RWPE2 (cell line): ENCODE measurements at regions not wholly inside any gene's neighbourhood (a gene's known extent, or its start where the extent isn't known, plus 50 kb on each side); places are given as distances from the start of the nearest gene placed in this dataset.

Experiments used
- ATAC-seq: fragments of 200-7000 bp; cut with Tn5 transposase; 3 replicates; pipeline ENCODE4 v1.9.1; 2021; ENCODE audit warnings: low read depth
- DNase-seq: peaks from one replicate; pipeline ENCODE4 v3.0.0-alpha.2; 2020; ENCODE audit warnings: low spot score
- H3K27ac ChIP-seq: fragments of 450-650 bp; 2 replicates; pipeline ENCODE4 v1.5.1; 2017; ENCODE audit warnings: mild to moderate bottlenecking; ENCODE audit not compliant: poor library complexity, severe bottlenecking
- H3K27me3 ChIP-seq: fragments of 250-450 bp; sonication (Bioruptor Pico); 2 replicates; pipeline ENCODE4 v1.5.1; 2021; ENCODE audit warnings: mild to moderate bottlenecking, moderate library complexity; ENCODE audit not compliant: insufficient read depth, poor library complexity, severe bottlenecking
- H3K36me3 ChIP-seq: fragments of 250-450 bp; sonication (Bioruptor Pico); 2 replicates; pipeline ENCODE4 v1.5.1; 2020; ENCODE audit warnings: low read depth, mild to moderate bottlenecking, moderate library complexity
- H3K4me1 ChIP-seq: fragments of 250-450 bp; sonication (Bioruptor Pico); 2 replicates; pipeline ENCODE4 v1.5.1; 2021; ENCODE audit warnings: mild to moderate bottlenecking, moderate library complexity; ENCODE audit not compliant: insufficient read depth, poor library complexity, severe bottlenecking
- H3K4me3 ChIP-seq: fragments of 250-450 bp; sonication (Bioruptor Pico); 2 replicates; pipeline ENCODE4 v1.5.1; 2021; ENCODE audit warnings: mild to moderate bottlenecking, moderate library complexity; ENCODE audit not compliant: severe bottlenecking
- H3K9me3 ChIP-seq: fragments of 250-450 bp; sonication (Bioruptor Pico); 2 replicates; pipeline ENCODE4 v1.5.1; 2021; ENCODE audit warnings: mild to moderate bottlenecking, moderate library complexity; ENCODE audit not compliant: severe bottlenecking
- CTCF ChIP-seq: fragments of 450-650 bp; IDR thresholded peaks from one replicate; pipeline ENCODE4 v1.5.1; 2017; ENCODE audit warnings: mild to moderate bottlenecking, moderate library complexity; ENCODE audit not compliant: poor library complexity, severe bottlenecking

DNA sequence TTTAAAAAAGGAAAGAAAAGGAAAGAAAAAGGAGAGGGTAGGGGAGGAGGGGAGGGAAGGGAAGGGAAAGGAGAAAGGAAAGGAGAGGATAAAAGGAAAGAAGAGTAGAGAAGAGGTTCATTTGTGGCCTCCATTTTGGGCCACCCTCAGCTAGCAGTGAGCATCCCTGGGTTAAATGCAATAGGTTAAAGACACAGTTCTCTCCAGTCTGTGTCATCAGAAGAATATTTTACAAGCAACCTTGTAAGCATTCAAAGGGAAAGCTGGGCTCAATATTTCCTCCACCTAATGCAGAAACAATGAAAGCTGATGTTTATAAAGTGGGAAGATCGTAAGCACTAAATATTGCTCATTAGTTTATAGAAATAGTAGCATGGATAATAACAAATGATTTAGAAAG is 219.1 kb upstream of the PITRM1 start:
- no peaks in the 10 kb centered on the region for H3K9me3 ChIP-seq
- no peaks in the 10 kb centered on the region for H3K36me3 ChIP-seq
- no peaks in the 10 kb centered on the region for H3K27me3 ChIP-seq
- DNase-seq (no peak), ATAC-seq (no peak)
- H3K27ac ChIP-seq, result no peak overlapping the region
- H3K4me3 ChIP-seq, result no peak overlapping the region
- TF ChIP-seq CTCF, result no peak
- no peaks in the 10 kb centered on the region for H3K4me1 ChIP-seq

DNA sequence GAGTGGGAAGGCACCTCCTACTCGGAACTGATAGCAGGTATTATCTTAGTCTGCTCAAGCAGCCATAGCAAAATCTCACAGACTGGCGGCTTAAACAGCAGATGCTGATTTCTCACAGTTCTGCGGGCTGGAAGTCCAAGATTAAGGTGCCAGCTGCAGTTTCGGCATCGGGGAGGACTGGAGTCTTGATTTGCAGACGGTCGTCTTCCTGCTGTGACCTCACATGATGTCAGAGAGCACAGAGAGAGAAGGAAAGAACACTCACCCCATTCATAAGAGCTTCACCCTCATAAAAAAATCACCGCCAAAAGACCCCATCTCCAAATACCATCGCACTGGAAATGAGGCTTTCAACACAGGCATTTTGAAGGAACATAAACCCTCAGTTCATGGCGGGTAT is 216.5 kb upstream of the PITRM1 start:
- Histone ChIP-seq H3K27ac (no peak overlapping the region), H3K27me3 (no peaks in the 10 kb centered on the region), H3K9me3 (no peaks in the 10 kb centered on the region), H3K4me3 (no peak overlapping the region), H3K4me1 (no peaks in the 10 kb centered on the region), H3K36me3 (no peaks in the 10 kb centered on the region)
- no peak for TF ChIP-seq CTCF
- no peak for ATAC-seq
- no peak for DNase-seq

GRCh38 chr10:3385487-3385886 is 212.9 kb upstream of the PITRM1 start:
- H3K27me3 ChIP-seq, result no peaks in the 10 kb centered on the region
- ATAC-seq, result no peak
- TF ChIP-seq CTCF, result no peak
- H3K4me1 ChIP-seq, result no peaks in the 10 kb centered on the region
- no peak overlapping the region for H3K27ac ChIP-seq
- no peaks in the 10 kb centered on the region for H3K9me3 ChIP-seq
- no peaks in the 10 kb centered on the region for H3K36me3 ChIP-seq
- DNase-seq, result no peak
- no peak overlapping the region for H3K4me3 ChIP-seq

DNA sequence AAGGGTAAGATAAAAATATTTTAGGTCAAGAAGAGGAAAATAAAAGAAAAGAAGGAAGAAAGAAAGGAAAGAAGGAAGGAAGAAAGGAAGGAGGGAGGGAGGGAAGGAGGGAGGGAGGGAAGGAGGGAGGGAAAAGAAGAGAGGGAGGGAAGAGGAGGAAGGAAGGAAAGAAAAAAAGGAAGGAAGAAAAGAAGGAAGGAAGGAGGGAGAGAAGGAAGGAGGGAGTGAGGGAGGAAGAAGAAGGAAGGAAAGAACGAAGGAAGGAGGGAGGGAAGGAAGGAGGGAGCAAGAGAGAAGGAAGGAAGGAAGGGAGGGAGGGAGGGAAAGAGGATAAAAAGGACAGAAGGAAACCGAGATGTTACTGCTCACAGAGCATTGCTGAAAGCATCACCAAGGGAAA is 209.5 kb upstream of the PITRM1 start:
- Histone ChIP-seq H3K27me3 (no peaks in the 10 kb centered on the region), H3K36me3 (no peaks in the 10 kb centered on the region), H3K4me1 (no peaks in the 10 kb centered on the region), H3K4me3 (no peak overlapping the region), H3K9me3 (no peaks in the 10 kb centered on the region), H3K27ac (no peak overlapping the region)
- TF ChIP-seq CTCF, result no peak
- ATAC-seq (no peak), DNase-seq (no peak)

DNA sequence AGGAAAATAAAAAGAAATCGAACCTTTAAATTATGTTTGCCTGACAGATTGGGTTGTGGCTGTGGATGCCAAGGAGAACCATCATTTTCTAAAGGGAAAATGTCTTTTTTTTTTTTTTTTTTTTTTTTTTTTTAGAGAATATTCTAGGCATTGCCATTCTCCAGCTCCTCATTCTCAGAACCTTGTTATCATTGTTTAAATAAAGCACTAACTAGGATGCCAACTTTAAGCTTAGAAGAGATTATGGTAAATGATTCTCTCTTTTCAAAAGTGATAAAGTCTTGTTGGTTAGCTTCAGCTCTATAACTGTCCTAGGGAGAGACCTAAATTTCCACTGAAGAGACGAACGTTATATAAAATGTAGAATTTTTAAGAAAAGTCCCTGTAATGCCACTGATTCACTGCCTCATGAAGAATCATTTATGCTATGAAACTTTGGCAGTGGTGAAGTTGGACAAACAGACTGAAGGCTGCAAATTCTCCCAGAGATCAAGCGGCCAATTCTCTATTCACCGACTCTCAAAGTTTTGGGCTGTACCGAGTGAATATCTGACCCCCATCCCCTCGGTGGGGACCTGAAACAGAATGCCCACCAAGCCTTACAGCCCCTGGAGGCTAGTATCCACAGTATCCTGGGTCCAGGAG is 207.9 kb upstream of the PITRM1 start:
- no peak overlapping the region for H3K4me3 ChIP-seq
- no peaks in the 10 kb centered on the region for H3K4me1 ChIP-seq
- no peaks in the 10 kb centered on the region for H3K9me3 ChIP-seq
- H3K36me3 ChIP-seq, result no peaks in the 10 kb centered on the region
- DNase-seq (no peak), ATAC-seq (no peak)
- TF ChIP-seq CTCF, result no peak
- no peak overlapping the region for H3K27ac ChIP-seq
- no peaks in the 10 kb centered on the region for H3K27me3 ChIP-seq
